NCI-H2107 treated with DMSO at 0.1 percent for 48 hours (cell line): ENCODE measurements at regions not wholly inside any gene's neighbourhood (a gene's known extent, or its start where the extent isn't known, plus 50 kb on each side); places are given as distances from the start of the nearest gene placed in this dataset.
A peak's percentile ranks its signal among the peaks of the same experiment; 100 is the strongest.

Source experiments
- DNase-seq: peaks from one replicate; lab custom pipeline; 2025; ENCODE audit not compliant: unreplicated experiment; lab: John Stamatoyannopoulos, UW

- no peak for DNase-seq
Observed at GRCh38 chr4:81891005-81891996, 419.6 kb upstream of the RASGEF1B start.

- DNase-seq, result no peak
Observed at GRCh38 chr4:81884986-81885385, 413.3 kb upstream of the RASGEF1B start.

GRCh38 chr4:81883530-81884450 is 412.1 kb upstream of the RASGEF1B start:
- DNase-seq, result no peak

- no peak for DNase-seq
Observed at GRCh38 chr4:81883004-81883403, 411.3 kb upstream of the RASGEF1B start.

GRCh38 chr4:81881855-81882621 is 410.3 kb upstream of the RASGEF1B start:
- DNase-seq, result no peak

- no peak for DNase-seq
Observed at GRCh38 chr4:81876106-81876505, 404.4 kb upstream of the RASGEF1B start.

GRCh38 chr4:81874661-81875515 is 403.2 kb upstream of the RASGEF1B start:
- DNase-seq, result no peak

- no peak for DNase-seq
Observed at GRCh38 chr4:81870275-81870674, 398.6 kb upstream of the RASGEF1B start.

- no peak for DNase-seq
Observed at GRCh38 chr4:81860111-81860510, 388.4 kb upstream of the RASGEF1B start.

- DNase-seq, result no peak
Observed at GRCh38 chr4:81854406-81854805, 382.7 kb upstream of the RASGEF1B start.

- DNase-seq, result no peak
Observed at GRCh38 chr4:81852031-81852715, 380.5 kb upstream of the RASGEF1B start.

GRCh38 chr4:81850701-81851100 is 379.0 kb upstream of the RASGEF1B start:
- DNase-seq, result no peak

- no peak for DNase-seq
Observed at GRCh38 chr4:81845761-81846160, 374.1 kb upstream of the RASGEF1B start.

- DNase-seq, result no peak
Observed at GRCh38 chr4:81845273-81845672, 373.6 kb upstream of the RASGEF1B start.

GRCh38 chr4:81844717-81845116 is 373.0 kb upstream of the RASGEF1B start:
- peak; percentile 68 for DNase-seq

GRCh38 chr4:81839347-81840042 is 367.8 kb upstream of the RASGEF1B start:
- peak; percentile 68 for DNase-seq

- no peak for DNase-seq
Observed at GRCh38 chr4:81838586-81838985, 366.9 kb upstream of the RASGEF1B start.

- no peak for DNase-seq
Observed at GRCh38 chr4:81836716-81837115, 365.0 kb upstream of the RASGEF1B start.

- DNase-seq, result no peak
Observed at GRCh38 chr4:81833576-81833975, 361.9 kb upstream of the RASGEF1B start.
